ENCODE measurements at regions not wholly inside any gene's neighbourhood (a gene's known extent, or its start where the extent isn't known, plus 50 kb on each side); places are given as distances from the start of the nearest gene placed in this dataset.
A peak's percentile ranks its signal among the peaks of the same experiment; 100 is the strongest.

DNA sequence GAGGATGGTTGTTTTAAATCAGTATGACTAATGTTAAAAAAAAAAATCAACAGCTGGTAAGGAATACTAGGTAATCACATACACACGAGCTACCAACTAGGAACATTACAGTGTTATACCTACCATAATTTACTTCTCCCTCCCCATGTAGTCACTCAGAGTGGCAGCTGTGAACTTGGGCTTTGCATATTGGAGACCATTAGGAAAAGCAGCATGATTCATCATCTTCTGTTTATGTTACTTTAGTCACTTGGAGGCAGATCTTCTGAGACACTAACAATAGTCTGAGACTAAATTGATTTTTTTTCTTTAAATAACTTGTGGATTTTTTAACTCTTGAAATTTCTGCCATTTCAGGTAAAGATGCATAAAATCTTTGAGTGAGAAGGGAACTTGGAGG, 141.5 kb upstream of the NR4A3 start:
- peaks cover 7% of the 10 kb centered on the region for H3K27me3 Mint-ChIP-seq
- H3K27ac Mint-ChIP-seq, result no peak overlapping the region
- no peak for DNase-seq
- H3K4me3 Mint-ChIP-seq, result no peak overlapping the region
- no peaks in the 10 kb centered on the region for H3K36me3 Mint-ChIP-seq (ENCODE audit: low read depth)
- no peaks in the 10 kb centered on the region for H3K4me1 Mint-ChIP-seq (ENCODE audit: low read depth)
- peaks cover 14% of the 10 kb centered on the region for H3K9me3 Mint-ChIP-seq

GRCh38 chr9:99681113-99681512, 140.6 kb upstream of the NR4A3 start:
- H3K27ac Mint-ChIP-seq, result no peak overlapping the region
- peaks cover 7% of the 10 kb centered on the region for H3K27me3 Mint-ChIP-seq
- H3K36me3 Mint-ChIP-seq (ENCODE audit: low read depth), result no peaks in the 10 kb centered on the region
- H3K9me3 Mint-ChIP-seq, result peaks cover 9% of the 10 kb centered on the region
- H3K4me3 Mint-ChIP-seq, result no peak overlapping the region
- DNase-seq, result no peak
- no peaks in the 10 kb centered on the region for H3K4me1 Mint-ChIP-seq (ENCODE audit: low read depth)

GRCh38 chr9:99682378-99682777, 139.3 kb upstream of the NR4A3 start:
- no peak overlapping the region for H3K4me3 Mint-ChIP-seq
- peaks cover 6% of the 10 kb centered on the region for H3K9me3 Mint-ChIP-seq
- DNase-seq, result no peak
- H3K27me3 Mint-ChIP-seq, result peaks cover 7% of the 10 kb centered on the region
- no peaks in the 10 kb centered on the region for H3K4me1 Mint-ChIP-seq (ENCODE audit: low read depth)
- H3K36me3 Mint-ChIP-seq (ENCODE audit: low read depth), result no peaks in the 10 kb centered on the region
- no peak overlapping the region for H3K27ac Mint-ChIP-seq

- no peak overlapping the region for H3K27ac Mint-ChIP-seq
- no peak overlapping the region for H3K4me3 Mint-ChIP-seq
- H3K9me3 Mint-ChIP-seq, result peaks cover 6% of the 10 kb centered on the region
- H3K36me3 Mint-ChIP-seq (ENCODE audit: low read depth), result no peaks in the 10 kb centered on the region
- no peaks in the 10 kb centered on the region for H3K4me1 Mint-ChIP-seq (ENCODE audit: low read depth)
- DNase-seq, result no peak
- H3K27me3 Mint-ChIP-seq, result peaks cover 7% of the 10 kb centered on the region
These were observed 138.8 kb upstream of the NR4A3 start for GRCh38 chr9:99682870-99683269.

GRCh38 chr9:99690573-99690972, 131.1 kb upstream of the NR4A3 start:
- no peak overlapping the region for H3K27ac Mint-ChIP-seq
- H3K27me3 Mint-ChIP-seq, result peaks cover 3% of the 10 kb centered on the region
- no peaks in the 10 kb centered on the region for H3K36me3 Mint-ChIP-seq (ENCODE audit: low read depth)

GRCh38 chr9:99693888-99694287, 127.8 kb upstream of the NR4A3 start:
- Mint-ChIP-seq H3K27me3 (peaks cover under 1% of the 10 kb centered on the region), H3K4me1 (ENCODE audit: low read depth) (no peaks in the 10 kb centered on the region), H3K27ac (no peak overlapping the region), H3K36me3 (ENCODE audit: low read depth) (no peaks in the 10 kb centered on the region), H3K4me3 (no peak overlapping the region), H3K9me3 (no peaks in the 10 kb centered on the region)
- DNase-seq, result no peak

More at GRCh38 chr9:99690573-99690972, 131.1 kb upstream of the NR4A3 start:
- no peak for DNase-seq
- H3K9me3 Mint-ChIP-seq, result no peaks in the 10 kb centered on the region
- H3K4me3 Mint-ChIP-seq, result no peak overlapping the region
- H3K4me1 Mint-ChIP-seq (ENCODE audit: low read depth), result no peaks in the 10 kb centered on the region

GRCh38 chr9:99694393-99694792, 127.3 kb upstream of the NR4A3 start:
- Mint-ChIP-seq H3K4me1 (ENCODE audit: low read depth) (no peaks in the 10 kb centered on the region), H3K4me3 (no peak overlapping the region), H3K27ac (no peak overlapping the region), H3K36me3 (ENCODE audit: low read depth) (no peaks in the 10 kb centered on the region), H3K27me3 (no peaks in the 10 kb centered on the region), H3K9me3 (no peaks in the 10 kb centered on the region)
- no peak for DNase-seq

GRCh38 chr9:99699396-99699795, 122.3 kb upstream of the NR4A3 start:
- H3K4me3 Mint-ChIP-seq, result no peak overlapping the region
- H3K27me3 Mint-ChIP-seq, result no peaks in the 10 kb centered on the region
- DNase-seq, result no peak
- no peak overlapping the region for H3K27ac Mint-ChIP-seq
- H3K9me3 Mint-ChIP-seq, result no peaks in the 10 kb centered on the region
- H3K4me1 Mint-ChIP-seq (ENCODE audit: low read depth), result no peaks in the 10 kb centered on the region
- H3K36me3 Mint-ChIP-seq (ENCODE audit: low read depth), result no peaks in the 10 kb centered on the region

GRCh38 chr9:99712214-99712613, 109.5 kb upstream of the NR4A3 start:
- no peak for DNase-seq
- H3K9me3 Mint-ChIP-seq, result no peaks in the 10 kb centered on the region
- H3K4me1 Mint-ChIP-seq (ENCODE audit: low read depth), result no peaks in the 10 kb centered on the region
- H3K4me3 Mint-ChIP-seq, result no peak overlapping the region
- H3K27ac Mint-ChIP-seq, result no peak overlapping the region
- peaks cover 2% of the 10 kb centered on the region for H3K27me3 Mint-ChIP-seq
- H3K36me3 Mint-ChIP-seq (ENCODE audit: low read depth), result no peaks in the 10 kb centered on the region

DNA sequence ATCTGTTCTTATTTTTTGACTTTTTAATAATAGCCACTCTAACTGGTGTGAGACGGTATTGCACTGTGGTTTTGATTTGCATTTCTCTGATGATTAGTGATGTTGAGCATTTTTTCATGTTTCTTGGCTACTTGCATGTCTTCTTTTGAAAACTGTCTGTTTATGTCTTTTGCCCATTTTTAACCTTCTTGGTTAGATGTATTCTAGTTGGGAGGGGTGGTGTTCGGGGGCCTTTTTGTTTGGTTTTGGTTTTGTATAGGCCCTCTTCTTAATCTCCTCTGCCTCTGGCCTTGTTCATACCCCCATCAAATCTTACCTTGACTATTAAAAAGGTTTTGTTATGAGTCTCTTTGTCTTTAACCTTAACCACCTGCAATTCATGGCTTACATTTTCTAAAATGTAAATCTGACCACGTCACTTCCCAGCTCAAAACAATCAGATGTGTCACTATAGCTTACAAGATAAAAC, 107.8 kb upstream of the NR4A3 start:
- H3K9me3 Mint-ChIP-seq, result no peaks in the 10 kb centered on the region
- DNase-seq, result no peak
- peaks cover 2% of the 10 kb centered on the region for H3K27me3 Mint-ChIP-seq
- no peak overlapping the region for H3K4me3 Mint-ChIP-seq
- no peaks in the 10 kb centered on the region for H3K4me1 Mint-ChIP-seq (ENCODE audit: low read depth)
- H3K36me3 Mint-ChIP-seq (ENCODE audit: low read depth), result no peaks in the 10 kb centered on the region
- H3K27ac Mint-ChIP-seq, result no peak overlapping the region

DNA sequence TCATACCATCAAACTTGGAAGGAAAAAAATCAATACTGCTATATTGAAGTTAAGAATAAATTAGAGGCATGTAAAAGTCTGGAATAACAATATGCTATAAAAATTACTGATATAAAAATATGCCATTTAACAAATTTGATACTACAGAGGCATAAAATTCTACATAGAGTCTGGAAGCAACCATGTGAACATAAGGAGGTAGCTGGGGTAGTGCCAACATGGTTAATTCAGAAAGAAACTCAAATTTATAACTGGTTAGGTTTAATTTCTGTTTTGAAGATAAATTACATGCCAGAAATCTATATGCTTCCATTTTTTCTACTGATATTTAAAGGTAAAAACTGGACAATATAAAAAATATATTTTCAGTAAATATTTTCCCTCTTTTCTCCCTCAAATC, 103.1 kb upstream of the NR4A3 start:
- Mint-ChIP-seq H3K4me3 (no peak overlapping the region), H3K36me3 (ENCODE audit: low read depth) (no peaks in the 10 kb centered on the region)
- DNase-seq, result no peak

DNA sequence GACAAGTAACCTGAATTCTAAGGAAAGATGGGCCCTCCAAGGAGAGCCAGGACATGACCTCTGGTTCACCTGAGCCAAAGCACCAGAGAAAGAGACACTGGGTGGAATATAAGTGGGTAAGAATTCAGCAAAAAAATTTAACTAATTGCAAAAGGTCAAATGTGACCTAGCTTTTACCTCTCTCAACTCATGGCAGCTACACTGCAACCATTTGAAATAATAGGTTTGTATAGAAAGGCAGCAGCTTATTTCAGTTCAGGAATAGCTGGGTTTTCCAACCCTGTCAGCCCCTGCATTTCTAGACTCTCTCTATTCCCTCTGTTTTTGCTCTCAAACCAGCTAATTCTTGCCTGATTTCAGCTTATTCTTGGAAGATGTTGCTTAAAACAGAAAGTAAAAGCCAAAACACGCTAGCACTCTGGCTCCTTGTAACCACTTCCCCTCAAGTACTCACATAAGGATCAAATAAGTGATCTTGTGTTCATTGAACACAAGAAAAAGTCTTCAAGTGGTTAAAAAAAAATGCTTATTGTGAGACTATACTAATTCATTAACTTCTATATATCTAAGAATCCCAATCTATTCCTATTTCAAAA, 101.1 kb upstream of the NR4A3 start:
- Mint-ChIP-seq H3K36me3 (ENCODE audit: low read depth) (no peaks in the 10 kb centered on the region), H3K4me3 (peak overlapping the region; percentile 70), H3K4me1 (ENCODE audit: low read depth) (peaks cover 35% of the 10 kb centered on the region), H3K9me3 (no peaks in the 10 kb centered on the region), H3K27me3 (no peaks in the 10 kb centered on the region), H3K27ac (peak overlapping the region; percentile 81)
- DNase-seq, result no peak

More for the DNA sequence above, 103.1 kb upstream of the NR4A3 start:
- H3K9me3 Mint-ChIP-seq, result no peaks in the 10 kb centered on the region
- no peak overlapping the region for H3K27ac Mint-ChIP-seq
- peaks cover 2% of the 10 kb centered on the region for H3K27me3 Mint-ChIP-seq
- H3K4me1 Mint-ChIP-seq (ENCODE audit: low read depth), result peaks cover 35% of the 10 kb centered on the region

DNA sequence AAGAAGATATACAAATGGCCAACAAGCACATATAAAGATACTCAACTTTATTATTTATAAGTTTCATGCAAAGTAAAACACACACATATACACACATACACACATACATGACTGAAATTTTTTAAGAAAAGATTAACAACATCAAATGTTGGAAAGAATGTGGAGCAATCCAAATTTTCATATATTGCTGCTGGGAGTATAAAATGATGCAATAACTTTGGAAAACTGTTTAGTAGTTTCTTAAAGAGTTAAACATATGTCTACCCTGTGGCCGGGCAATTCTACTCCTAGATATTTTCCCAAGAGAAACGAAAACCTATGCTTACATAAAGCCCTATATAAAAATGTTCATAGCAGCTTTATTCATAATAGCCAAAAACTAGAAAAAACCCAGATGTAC, 99.8 kb upstream of the NR4A3 start:
- Mint-ChIP-seq H3K36me3 (ENCODE audit: low read depth) (no peaks in the 10 kb centered on the region), H3K27me3 (no peaks in the 10 kb centered on the region), H3K9me3 (no peaks in the 10 kb centered on the region), H3K4me3 (no peak overlapping the region), H3K4me1 (ENCODE audit: low read depth) (peaks cover 35% of the 10 kb centered on the region), H3K27ac (no peak overlapping the region)
- no peak for DNase-seq

DNA sequence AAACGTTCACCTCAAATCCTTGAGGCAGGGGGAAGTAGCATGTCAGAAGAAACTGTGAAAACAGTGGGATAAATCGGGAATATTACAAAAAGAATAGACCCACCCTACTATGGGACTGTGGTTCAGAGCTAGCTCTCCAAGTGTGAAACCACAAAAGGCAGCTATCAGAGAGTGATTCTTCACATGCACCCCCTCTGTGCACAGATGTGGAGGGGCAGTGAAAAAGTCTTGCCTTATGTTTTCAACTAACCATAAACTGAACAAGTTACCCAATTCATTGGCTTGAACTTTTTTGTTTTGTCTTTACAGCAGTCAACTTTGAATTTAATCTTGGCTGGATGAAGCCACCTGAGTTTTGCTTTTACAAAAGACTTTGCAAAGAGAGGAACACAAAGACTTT, 98.8 kb upstream of the NR4A3 start:
- H3K9me3 Mint-ChIP-seq, result no peaks in the 10 kb centered on the region
- H3K36me3 Mint-ChIP-seq (ENCODE audit: low read depth), result no peaks in the 10 kb centered on the region
- H3K4me1 Mint-ChIP-seq (ENCODE audit: low read depth), result peaks cover 35% of the 10 kb centered on the region
- no peak overlapping the region for H3K27ac Mint-ChIP-seq
- no peak overlapping the region for H3K4me3 Mint-ChIP-seq
- no peaks in the 10 kb centered on the region for H3K27me3 Mint-ChIP-seq
- DNase-seq, result no peak

- no peaks in the 10 kb centered on the region for H3K36me3 Mint-ChIP-seq (ENCODE audit: low read depth)
- H3K9me3 Mint-ChIP-seq, result no peaks in the 10 kb centered on the region
- DNase-seq, result no peak
- H3K4me1 Mint-ChIP-seq (ENCODE audit: low read depth), result peaks cover 31% of the 10 kb centered on the region
- H3K27me3 Mint-ChIP-seq, result no peaks in the 10 kb centered on the region
- no peak overlapping the region for H3K4me3 Mint-ChIP-seq
- H3K27ac Mint-ChIP-seq, result no peak overlapping the region
These were observed 97.0 kb upstream of the NR4A3 start for GRCh38 chr9:99724640-99725039.

DNA sequence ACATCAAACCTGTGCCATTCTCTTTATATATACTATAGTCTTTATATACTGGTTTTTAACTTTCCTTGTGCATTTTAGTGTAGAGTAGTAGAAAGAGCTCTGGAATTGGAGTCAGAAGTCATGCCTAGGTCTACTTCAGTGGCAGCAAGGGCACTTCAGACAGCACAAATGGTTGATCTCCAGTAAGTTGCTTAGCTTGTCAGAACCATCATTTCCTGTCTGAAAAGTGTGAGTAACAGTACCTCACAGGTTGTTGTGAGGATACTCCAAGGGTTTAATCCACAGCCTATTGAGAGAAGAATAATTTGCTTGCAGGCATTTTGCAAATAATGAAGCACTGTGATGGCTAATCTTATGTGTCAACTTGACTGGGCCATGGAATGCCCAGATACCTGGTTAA, 95.8 kb upstream of the NR4A3 start:
- H3K36me3 Mint-ChIP-seq (ENCODE audit: low read depth), result no peaks in the 10 kb centered on the region
- no peak for DNase-seq
- no peak overlapping the region for H3K27ac Mint-ChIP-seq
- H3K9me3 Mint-ChIP-seq, result no peaks in the 10 kb centered on the region
- no peak overlapping the region for H3K4me3 Mint-ChIP-seq
- H3K27me3 Mint-ChIP-seq, result no peaks in the 10 kb centered on the region
- H3K4me1 Mint-ChIP-seq (ENCODE audit: low read depth), result peaks cover 19% of the 10 kb centered on the region
